Hypothalamus (tissue), 51 donors: ENCODE measurements at regions not wholly inside any gene's neighbourhood (a gene's known extent, or its start where the extent isn't known, plus 50 kb on each side); places are given as distances from the start of the nearest gene placed in this dataset.

Experiments used
- DNase-seq, 51 donors: peaks; one replicate each; lab custom pipeline; 2025; lab: John Stamatoyannopoulos, UW

DNA sequence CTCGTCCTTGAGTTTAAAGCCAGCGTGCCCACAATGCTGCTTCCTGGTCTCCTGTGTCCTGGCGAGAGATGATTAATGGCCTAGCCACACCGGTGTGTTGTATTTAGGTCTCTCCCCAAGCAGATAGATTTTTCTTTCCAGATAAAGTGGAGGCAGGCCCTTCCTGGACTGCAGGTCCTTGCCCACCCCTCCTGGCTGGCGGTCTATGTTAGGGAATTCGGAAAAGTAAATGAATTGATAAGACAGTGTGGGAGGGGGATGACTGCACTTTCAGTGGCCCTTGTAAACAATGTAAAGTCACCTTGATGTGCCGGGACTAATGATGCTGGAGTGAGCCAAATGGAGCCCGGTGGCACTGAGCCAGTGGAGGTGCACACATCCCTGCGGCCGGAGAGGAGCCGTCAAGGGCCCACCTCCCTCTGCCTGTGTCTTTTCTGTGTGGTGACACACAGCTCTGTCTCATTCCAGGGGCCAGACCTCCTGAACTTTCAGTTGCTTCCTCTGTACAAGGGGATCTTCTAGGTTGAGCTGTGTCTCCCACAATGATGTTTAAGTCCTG, 70.6 kb upstream of the ESRRB start:
- DNase-seq = no peak

- DNase-seq = no peak
These were observed 69.8 kb upstream of the ESRRB start for GRCh38 chr14:76306131-76306530.

- no peak for DNase-seq
These were observed 67.9 kb upstream of the ESRRB start for GRCh38 chr14:76307786-76308780.

DNA sequence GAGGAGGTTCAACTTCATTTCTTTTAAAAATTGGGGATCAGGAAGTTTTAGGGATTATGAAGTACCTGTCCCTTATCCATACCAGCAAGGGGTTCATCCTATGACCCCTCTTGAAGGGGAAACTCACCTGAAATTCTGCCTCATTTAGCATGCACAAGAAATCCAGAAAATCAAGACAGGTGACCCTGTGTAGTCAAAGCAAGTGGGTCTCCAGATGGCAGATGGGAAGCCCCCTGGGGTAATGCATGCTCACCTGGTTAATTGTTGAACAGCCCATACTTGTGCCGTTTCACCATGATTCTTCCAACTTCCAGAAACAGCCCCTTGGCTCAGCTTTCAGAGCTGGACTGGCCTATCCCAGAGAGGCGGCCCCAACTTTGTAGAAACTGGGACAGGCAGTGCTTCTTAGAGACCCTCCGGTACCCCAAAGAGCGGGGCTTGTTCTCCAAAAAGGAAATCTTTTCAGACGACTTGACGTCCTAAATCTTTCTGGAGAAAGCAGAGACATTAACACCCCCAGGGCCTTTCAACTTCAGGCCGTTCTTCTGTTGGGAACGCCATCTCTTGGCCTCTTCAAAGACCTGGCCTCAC, 66.3 kb upstream of the ESRRB start:
- DNase-seq = no peak

- DNase-seq = no peak
These were observed 64.7 kb upstream of the ESRRB start for GRCh38 chr14:76311079-76311758.

DNA sequence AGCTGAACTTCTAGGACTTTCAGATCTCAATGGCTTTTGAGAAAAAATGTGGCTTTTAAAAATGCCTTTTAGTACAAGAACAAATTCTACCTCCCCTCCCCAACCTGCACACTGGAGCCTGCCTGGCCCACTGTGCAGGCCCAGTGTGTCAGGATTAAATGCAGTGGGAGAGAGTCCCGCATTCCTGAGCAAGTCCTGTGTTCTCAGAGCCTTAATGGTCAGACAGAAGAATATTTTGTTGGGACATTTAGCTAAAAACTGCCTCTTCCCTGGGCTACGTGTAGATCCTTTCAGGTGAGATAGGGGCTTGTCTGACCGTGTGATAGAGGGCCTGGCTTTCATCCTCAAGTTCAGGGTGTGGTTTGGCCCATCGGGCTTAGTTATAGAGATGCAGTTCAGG, 63.1 kb upstream of the ESRRB start:
- DNase-seq = no peak

GRCh38 chr14:76313303-76313702, 62.6 kb upstream of the ESRRB start:
- no peak for DNase-seq

- DNase-seq = no peak
These were observed 62.1 kb upstream of the ESRRB start for GRCh38 chr14:76313852-76314251.

DNA sequence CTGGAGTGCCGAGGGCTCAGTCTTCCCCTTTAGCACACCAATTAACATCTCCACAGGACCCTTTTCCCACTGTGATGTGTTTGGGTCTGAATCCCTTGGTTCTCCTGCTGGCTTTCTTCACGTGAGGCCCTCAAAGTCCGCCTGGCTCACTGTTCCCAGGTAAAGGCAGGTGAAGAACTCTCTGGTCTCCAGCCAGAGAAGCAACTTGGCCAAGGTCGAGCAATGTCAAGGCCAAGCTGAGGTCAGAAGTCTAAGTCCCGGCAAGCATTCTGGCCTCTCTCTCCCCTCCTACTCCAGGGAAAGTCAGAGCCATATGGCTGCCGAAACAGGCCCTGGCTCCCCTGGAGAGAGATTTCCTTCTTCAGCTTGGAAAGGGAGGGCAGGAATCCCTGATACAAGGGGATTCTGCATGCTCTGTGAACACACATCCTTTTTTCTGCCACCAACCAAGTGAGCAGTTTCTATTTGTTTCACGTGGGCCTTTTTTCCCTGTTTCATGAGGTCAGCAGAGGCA, 61.4 kb upstream of the ESRRB start:
- no peak for DNase-seq

DNA sequence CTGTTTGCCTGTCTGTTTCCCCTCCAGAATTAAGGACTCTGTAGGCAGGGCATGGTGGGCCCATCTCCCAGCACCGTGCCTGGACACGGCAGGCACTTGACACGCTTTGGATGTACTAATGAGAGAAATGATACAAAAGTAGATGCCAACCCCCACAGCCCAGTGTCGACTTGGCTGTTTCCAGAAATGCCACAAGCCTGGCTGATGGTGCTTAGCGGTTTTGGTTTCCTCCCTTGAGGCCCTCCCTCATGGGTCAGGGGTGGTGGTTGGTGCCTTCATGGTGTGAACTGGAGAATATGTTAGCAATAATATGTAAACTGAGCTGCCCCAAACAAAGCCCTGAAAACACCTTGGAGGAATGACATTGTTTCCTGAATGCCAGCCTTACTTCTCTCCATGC, 55.5 kb upstream of the ESRRB start:
- no peak for DNase-seq

DNA sequence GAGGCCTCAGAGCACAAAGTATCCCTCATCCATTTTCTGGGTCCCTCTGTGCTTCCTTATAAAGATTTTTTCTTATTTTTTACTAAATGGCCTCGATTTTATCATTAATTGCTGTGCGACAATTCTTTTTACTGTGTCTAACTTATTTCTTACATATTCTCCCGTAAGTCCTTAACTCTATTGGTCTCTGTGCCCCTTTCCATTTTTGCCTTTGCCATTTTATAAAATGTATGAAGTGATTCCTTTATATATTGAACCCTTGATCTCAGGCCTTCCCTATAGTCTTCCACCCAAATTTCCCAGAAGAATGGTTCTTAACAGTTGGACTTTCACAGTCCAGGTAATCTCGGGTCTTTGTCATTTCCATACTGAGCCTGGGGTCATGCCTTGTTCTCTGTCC, 55.0 kb upstream of the ESRRB start:
- no peak for DNase-seq

DNA sequence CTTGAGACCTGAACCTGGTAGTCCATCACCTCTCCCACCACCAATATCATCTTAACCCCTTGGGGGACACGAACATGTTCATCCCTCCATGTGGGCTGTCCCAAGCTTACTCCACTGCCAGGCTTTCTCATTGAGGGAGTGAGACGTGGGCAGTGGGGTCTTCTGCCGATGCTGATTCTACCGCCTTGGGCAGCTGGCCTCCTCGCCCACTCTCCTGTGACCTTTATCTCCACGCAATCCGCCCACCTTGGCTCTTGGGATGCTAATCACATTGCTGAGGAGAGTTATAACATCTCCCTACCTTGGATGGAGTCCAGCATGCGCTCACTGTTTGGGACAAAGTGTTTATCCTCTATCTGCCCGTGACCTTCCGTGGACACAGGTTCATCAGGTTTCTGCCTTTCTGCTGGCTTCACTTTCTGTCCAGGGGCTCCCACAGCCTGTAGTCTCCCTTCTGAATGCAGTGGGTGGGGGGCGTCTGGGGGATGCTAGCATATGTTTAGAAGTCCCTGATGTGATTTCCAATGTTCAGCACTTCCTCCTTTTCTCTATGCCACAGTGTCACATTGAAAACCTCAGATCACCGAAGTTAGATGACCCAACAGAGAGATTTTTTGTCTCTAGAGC, 53.2 kb upstream of the ESRRB start:
- DNase-seq = no peak

DNA sequence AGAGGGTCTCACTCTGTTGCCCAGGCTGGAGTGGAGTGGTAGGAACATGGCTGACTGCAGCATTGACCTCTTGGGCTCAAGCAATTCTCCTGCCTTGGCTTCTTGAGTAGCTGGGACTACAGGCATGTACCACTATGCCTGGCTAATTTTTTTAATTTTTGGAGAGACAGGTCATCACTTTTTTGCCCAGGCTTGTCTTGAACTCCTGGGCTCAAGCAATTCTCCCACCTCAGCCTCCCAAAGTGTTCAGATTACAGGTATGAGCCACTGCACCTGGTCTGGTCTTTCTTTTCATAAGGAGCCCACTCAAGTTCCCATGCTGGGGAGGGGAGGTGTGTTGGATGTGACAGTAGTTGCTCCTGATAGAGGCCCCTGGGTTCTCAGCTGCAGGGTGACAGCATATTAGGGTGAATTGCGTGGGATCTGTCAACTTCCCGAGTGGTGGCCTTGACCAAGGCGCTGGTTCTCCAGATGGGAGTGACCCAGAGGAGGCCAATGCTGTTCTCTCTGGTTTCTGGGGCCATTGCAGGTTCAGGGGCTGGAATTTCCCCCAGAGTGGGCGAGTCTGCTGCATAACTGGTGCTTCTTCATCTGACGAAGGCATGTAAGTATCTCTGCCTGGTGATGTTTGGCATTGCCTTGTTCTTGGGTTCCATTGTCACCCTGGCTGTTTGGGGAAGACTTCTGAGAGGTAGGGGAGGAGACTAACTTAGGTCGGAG, 52.4 kb upstream of the ESRRB start:
- no peak for DNase-seq

- no peak for DNase-seq
These were observed 51.8 kb upstream of the ESRRB start for GRCh38 chr14:76324133-76324532.
